IMR-90 (cell line): ENCODE measurements at regions not wholly inside any gene's neighbourhood (a gene's known extent, or its start where the extent isn't known, plus 50 kb on each side); places are given as distances from the start of the nearest gene placed in this dataset.
A peak's percentile ranks its signal among the peaks of the same experiment; 100 is the strongest.

Experiments
- BHLHE40 ChIP-seq: fragments of 150-350 bp; IDR thresholded peaks from 2 replicates; pipeline ENCODE4 v1.6.1; 2016; ENCODE audit warnings: mild to moderate bottlenecking, low read depth, low read length
- CTCF ChIP-seq: conservative IDR thresholded peaks from 2 replicates; pipeline ENCODE4 v1.5.1; 2012; ENCODE audit warnings: mild to moderate bottlenecking, low read depth, low read length, improper control_type of control experiment
- ELK1 ChIP-seq: fragments of 150-350 bp; IDR thresholded peaks from 2 replicates; pipeline ENCODE4 v1.6.1; 2016; ENCODE audit warnings: low read depth, mild to moderate bottlenecking, low read length, moderate library complexity, borderline replicate concordance
- MAFK ChIP-seq: IDR thresholded peaks from 2 replicates; pipeline ENCODE4 v1.6.1; 2012; ENCODE audit warnings: low read depth, low read length, improper control_type of control experiment
- MAZ ChIP-seq: IDR thresholded peaks from 2 replicates; pipeline ENCODE4 v1.6.1; 2012; ENCODE audit warnings: low read depth, mild to moderate bottlenecking, low read length, improper control_type of control experiment, moderate library complexity, borderline replicate concordance
- POLR2A ChIP-seq: IDR thresholded peaks from 2 replicates; pipeline ENCODE4 v1.6.1; 2012; ENCODE audit warnings: mild to moderate bottlenecking, low read depth, low read length
- RFX5 ChIP-seq: IDR thresholded peaks from 2 replicates; pipeline ENCODE4 v1.8.0; 2012; ENCODE audit warnings: low read depth, mild to moderate bottlenecking, low read length, moderate library complexity

- TF ChIP-seq CTCF (0 out of 2 replicates have a peak, but pooled peaks have one; percentile 9), POLR2A (no peak), ELK1 (no peak), RFX5 (no peak), MAFK (no peak), MAZ (no peak), BHLHE40 (no peak)
Observed at GRCh38 chr2:74762789-74763188, 71.1 kb upstream of the HK2 start.
